HepG2 (cell line): ENCODE measurements at regions not wholly inside any gene's neighbourhood (a gene's known extent, or its start where the extent isn't known, plus 50 kb on each side); places are given as distances from the start of the nearest gene placed in this dataset.

Experiments used
- AGO1 ChIP-seq: fragments of 200-400 bp; formaldehyde crosslinking; IDR thresholded peaks from 2 replicates; pipeline ENCODE4 v1.6.1; 2017; ENCODE audit warnings: mild to moderate bottlenecking, low read depth, low read length, moderate library complexity; ENCODE audit not compliant: poor library complexity, severe bottlenecking
- CCDC6 ChIP-seq: sonication (generic); formaldehyde crosslinking; IDR thresholded peaks from 2 replicates; pipeline ENCODE4 v1.8.1; 2022; ENCODE audit warnings: mild to moderate bottlenecking, missing genetic modification reagents, moderate library complexity
- DMTF1 ChIP-seq: sonication (generic); formaldehyde crosslinking; IDR thresholded peaks from 2 replicates; pipeline ENCODE4 v1.4.0; 2020; ENCODE audit warnings: mild to moderate bottlenecking, missing genetic modification reagents
- ETV5 ChIP-seq: IDR thresholded peaks from 2 replicates; pipeline ENCODE4 v1.6.1; 2018; ENCODE audit warnings: missing biosample characterization, missing genetic modification reagents, inconsistent platforms, borderline replicate concordance
- FIP1L1 ChIP-seq: fragments of 200-400 bp; formaldehyde crosslinking; IDR thresholded peaks from 2 replicates; pipeline ENCODE4 v1.6.1; 2018; ENCODE audit warnings: low read depth, mild to moderate bottlenecking, low read length, moderate library complexity, borderline replicate concordance; ENCODE audit not compliant: insufficient read depth
- ISX ChIP-seq: sonication (generic); formaldehyde crosslinking; conservative IDR thresholded peaks from 2 replicates; pipeline ENCODE4 v1.5.0; 2020; ENCODE audit warnings: missing genetic modification reagents
- MLXIP ChIP-seq: sonication (generic); formaldehyde crosslinking; IDR thresholded peaks from 2 replicates; pipeline ENCODE4 v1.9.0; 2021; ENCODE audit warnings: missing genetic modification reagents, borderline replicate concordance
- NR2F2 ChIP-seq: IDR thresholded peaks from 2 replicates; pipeline ENCODE4 v1.6.1; 2012; ENCODE audit warnings: low read depth, inconsistent platforms, borderline replicate concordance
- PHB2 ChIP-seq: fragments of 450-650 bp; IDR thresholded peaks from 2 replicates; pipeline ENCODE4 v1.6.1; 2018; ENCODE audit not compliant: partially characterized antibody
- SOX5 ChIP-seq: IDR thresholded peaks from 2 replicates; pipeline ENCODE4 v1.6.1; 2016; ENCODE audit warnings: borderline replicate concordance
- STAG1 ChIP-seq: sonication (generic); formaldehyde crosslinking; IDR thresholded peaks from 2 replicates; pipeline ENCODE4 v1.4.0; 2020; ENCODE audit warnings: missing genetic modification reagents
- THAP11 ChIP-seq: IDR thresholded peaks from 2 replicates; pipeline ENCODE4 v1.6.1; 2016; ENCODE audit warnings: missing biosample characterization, missing genetic modification reagents
- TRIM22 ChIP-seq: fragments of 450-650 bp; IDR thresholded peaks from 2 replicates; pipeline ENCODE4 v1.6.1; 2017
- ZBTB37 ChIP-seq: sonication (generic); formaldehyde crosslinking; IDR thresholded peaks from 2 replicates; pipeline ENCODE4 v1.4.0; 2020; ENCODE audit warnings: mild to moderate bottlenecking, missing genetic modification reagents
- ZFP62 ChIP-seq: sonication (generic); formaldehyde crosslinking; IDR thresholded peaks from 2 replicates; pipeline ENCODE4 v1.4.0; 2020; ENCODE audit warnings: missing genetic modification reagents
- ZNF574 ChIP-seq: sonication (generic); formaldehyde crosslinking; IDR thresholded peaks from 2 replicates; pipeline ENCODE4 v1.4.0; 2020; ENCODE audit warnings: missing genetic modification reagents
- ZNF766 ChIP-seq: sonication (generic); formaldehyde crosslinking; IDR thresholded peaks from 2 replicates; pipeline ENCODE4 v1.5.0; 2020; ENCODE audit warnings: missing genetic modification reagents, borderline replicate concordance

- no peak for TF ChIP-seq TRIM22
- TF ChIP-seq ETV5, result 0 out of 2 replicates have a peak, but pooled peaks have one; percentile 25
- 0 out of 2 replicates have a peak, but pooled peaks have one; percentile 28 for TF ChIP-seq ZNF766 (CRISPR knock-in tag)
- no peak for TF ChIP-seq ZNF574 (CRISPR knock-in tag)
- TF ChIP-seq NR2F2, result no peak
- no peak for TF ChIP-seq ISX (CRISPR knock-in tag)
- no peak for TF ChIP-seq ZBTB37
- no peak for TF ChIP-seq THAP11 (CRISPR knock-in tag)
- no peak for TF ChIP-seq CCDC6 (CRISPR knock-in tag)
- no peak for TF ChIP-seq PHB2
- TF ChIP-seq STAG1 (CRISPR knock-in tag), result 0 out of 2 replicates have a peak, but pooled peaks have one; percentile 23
- TF ChIP-seq ZFP62 (CRISPR knock-in tag), result no peak
- TF ChIP-seq AGO1, result no peak
- TF ChIP-seq MLXIP (CRISPR knock-in tag), result no peak
- no peak for TF ChIP-seq SOX5 (CRISPR knock-in tag)
- TF ChIP-seq DMTF1, result no peak
- no peak for TF ChIP-seq FIP1L1
Measured at GRCh38 chr15:62485170-62485720, 320.2 kb upstream of the C2CD4B start (continued).
